ENCODE measurements at regions not wholly inside any gene's neighbourhood (a gene's known extent, or its start where the extent isn't known, plus 50 kb on each side); places are given as distances from the start of the nearest gene placed in this dataset.

DNA sequence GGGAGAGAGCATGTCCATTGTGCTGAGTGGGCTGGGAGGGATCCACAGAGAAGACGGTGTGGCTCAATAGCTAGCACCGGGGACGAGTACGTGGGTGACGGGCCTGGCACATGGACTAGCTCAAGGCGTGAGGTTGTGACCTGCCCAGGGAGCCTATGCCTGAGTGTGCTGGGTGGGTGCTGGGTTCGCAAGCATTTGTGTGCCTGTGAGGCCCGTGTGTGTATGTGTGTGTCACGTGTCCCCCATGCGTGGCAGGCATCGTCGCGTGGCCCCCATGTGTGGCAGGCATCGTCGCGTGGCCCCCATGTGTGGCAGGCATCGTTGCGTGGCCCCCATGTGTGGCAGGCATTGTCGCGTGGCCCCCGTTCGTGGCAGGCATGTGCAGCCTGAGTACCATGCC is 109.2 kb downstream of the TMEM121 start:
- TF ChIP-seq, protein P1, sequence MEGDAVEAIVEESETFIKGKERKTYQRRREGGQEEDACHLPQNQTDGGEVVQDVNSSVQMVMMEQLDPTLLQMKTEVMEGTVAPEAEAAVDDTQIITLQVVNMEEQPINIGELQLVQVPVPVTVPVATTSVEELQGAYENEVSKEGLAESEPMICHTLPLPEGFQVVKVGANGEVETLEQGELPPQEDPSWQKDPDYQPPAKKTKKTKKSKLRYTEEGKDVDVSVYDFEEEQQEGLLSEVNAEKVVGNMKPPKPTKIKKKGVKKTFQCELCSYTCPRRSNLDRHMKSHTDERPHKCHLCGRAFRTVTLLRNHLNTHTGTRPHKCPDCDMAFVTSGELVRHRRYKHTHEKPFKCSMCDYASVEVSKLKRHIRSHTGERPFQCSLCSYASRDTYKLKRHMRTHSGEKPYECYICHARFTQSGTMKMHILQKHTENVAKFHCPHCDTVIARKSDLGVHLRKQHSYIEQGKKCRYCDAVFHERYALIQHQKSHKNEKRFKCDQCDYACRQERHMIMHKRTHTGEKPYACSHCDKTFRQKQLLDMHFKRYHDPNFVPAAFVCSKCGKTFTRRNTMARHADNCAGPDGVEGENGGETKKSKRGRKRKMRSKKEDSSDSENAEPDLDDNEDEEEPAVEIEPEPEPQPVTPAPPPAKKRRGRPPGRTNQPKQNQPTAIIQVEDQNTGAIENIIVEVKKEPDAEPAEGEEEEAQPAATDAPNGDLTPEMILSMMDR (IDR thresholded peaks at IDR 0.05; ENCODE audit: low read depth, low read length): no peak
- no peak for TF ChIP-seq MYC (IDR thresholded peaks at IDR 0.05; ENCODE audit: low read depth, low read length)
- no peak for TF ChIP-seq POLR2A (IDR thresholded peaks at IDR 0.05; ENCODE audit: extremely low read depth, insufficient read length)
- TF ChIP-seq, protein P2, sequence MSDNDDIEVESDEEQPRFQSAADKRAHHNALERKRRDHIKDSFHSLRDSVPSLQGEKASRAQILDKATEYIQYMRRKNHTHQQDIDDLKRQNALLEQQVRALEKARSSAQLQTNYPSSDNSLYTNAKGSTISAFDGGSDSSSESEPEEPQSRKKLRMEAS (IDR thresholded peaks at IDR 0.05; ENCODE audit: low read depth, low read length): no peak

Measured in NB4 (cell line).